NT2/D1 (cell line): ENCODE measurements at regions not wholly inside any gene's neighbourhood (a gene's known extent, or its start where the extent isn't known, plus 50 kb on each side); places are given as distances from the start of the nearest gene placed in this dataset.

ENCODE experiments used
- YY1 ChIP-seq: IDR thresholded peaks from 2 replicates; pipeline ENCODE4 v1.6.1; 2011; ENCODE audit not compliant: insufficient read length, insufficient read depth
- ZNF274 ChIP-seq: IDR thresholded peaks from 2 replicates; pipeline ENCODE4 v1.6.1; 2011; ENCODE audit warnings: mild to moderate bottlenecking, low read depth, low read length

DNA sequence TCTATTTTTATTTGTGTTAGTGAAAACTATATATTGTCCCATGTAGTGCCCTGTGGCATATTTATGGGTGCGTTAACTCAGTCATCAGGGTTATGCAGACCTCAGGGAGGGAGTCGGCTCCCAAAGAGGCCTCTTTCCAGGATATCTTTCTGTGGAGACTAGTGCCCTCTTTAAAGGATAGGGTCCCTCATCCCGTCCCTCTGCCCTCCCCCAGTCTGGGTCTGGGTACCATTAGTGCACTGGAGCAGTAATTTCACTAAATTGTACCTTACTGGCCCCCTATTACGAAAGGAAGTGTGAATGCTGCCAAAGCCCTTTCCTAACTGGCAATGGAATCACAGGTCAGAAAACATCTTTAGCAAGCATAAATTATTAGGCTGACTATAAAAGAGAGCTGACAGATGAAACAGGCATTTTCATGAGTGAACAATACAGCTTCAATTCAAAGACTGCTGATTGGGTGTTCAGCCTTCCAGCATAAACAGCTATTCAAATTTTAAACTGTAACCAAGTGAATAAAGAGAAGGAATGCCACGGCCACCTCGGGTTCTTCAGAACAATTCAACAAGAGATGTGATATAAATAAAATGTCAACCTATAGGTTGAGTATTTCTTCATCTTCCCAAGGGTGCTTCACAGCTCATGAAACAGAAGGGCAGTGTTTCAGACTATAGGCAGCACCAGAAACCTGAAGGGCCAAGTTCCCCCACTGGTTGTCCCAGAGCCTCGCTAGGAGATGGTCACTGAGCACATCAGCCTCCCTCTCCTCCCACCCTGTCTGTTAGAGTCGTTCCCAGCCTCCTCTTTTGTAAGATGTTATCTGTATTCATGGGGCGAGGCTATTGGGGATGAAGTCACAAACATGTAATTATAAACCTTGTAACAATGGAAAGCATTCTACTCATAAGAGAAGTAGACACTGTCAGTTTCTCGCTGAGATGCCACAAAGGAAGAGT, 318.7 kb downstream of the TMEM161B start:
- TF ChIP-seq YY1 (no peak), ZNF274 (no peak)
